Spleen (tissue), 11 donors: ENCODE measurements at regions not wholly inside any gene's neighbourhood (a gene's known extent, or its start where the extent isn't known, plus 50 kb on each side); places are given as distances from the start of the nearest gene placed in this dataset.

ENCODE experiments used
- DNase-seq: peaks from one replicate; pipeline ENCODE4 v3.0.0-alpha.2; 2020
- H3K27ac ChIP-seq, 8 donors: fragments of 200-600 bp; sonication (generic) in 7 of 8; 1 replicate in 4 of 8; 2 replicates in 4 of 8; pipeline versions ENCODE4 v1.5.0 to v1.8.0; 2016 to 2021; ENCODE audit warnings: inconsistent platforms in 4 of 8, mild to moderate bottlenecking in 4 of 8, moderate library complexity in 1 of 8
- H3K27me3 ChIP-seq, 7 donors: fragments of 200-600 bp; sonication (generic) in 6 of 7; replicated peaks in 1 of 7; 1 replicate in 4 of 7; 2 replicates in 3 of 7; pipeline versions ENCODE4 v1.5.0 to v1.8.0; 2016 to 2021; ENCODE audit warnings: inconsistent platforms in 3 of 7, mild to moderate bottlenecking in 1 of 7
- H3K36me3 ChIP-seq, 6 donors: fragments of 200-600 bp; sonication (generic) in 5 of 6; 1 replicate in 4 of 6; 2 replicates in 2 of 6; pipeline versions ENCODE4 v1.5.0 to v1.8.0; 2016 to 2021; ENCODE audit warnings: inconsistent platforms in 2 of 6
- H3K4me1 ChIP-seq, 6 donors: fragments of 200-600 bp; sonication (generic) in 5 of 6; 1 replicate in 3 of 6; 2 replicates in 3 of 6; pipeline versions ENCODE4 v1.5.0 to v1.8.0; 2016 to 2021; ENCODE audit warnings: inconsistent platforms in 3 of 6
- H3K4me3 ChIP-seq, 8 donors: fragments of 200-600 bp; sonication (generic) in 7 of 8; 1 replicate in 4 of 8; 2 replicates in 4 of 8; pipeline versions ENCODE4 v1.5.0 to v1.8.0; 2016 to 2021; ENCODE audit warnings: inconsistent platforms in 4 of 8, mild to moderate bottlenecking in 4 of 8, moderate library complexity in 2 of 8
- H3K9me3 ChIP-seq, 8 donors: fragments of 200-600 bp; sonication (generic) in 7 of 8; 1 replicate in 4 of 8; 2 replicates in 4 of 8; pipeline versions ENCODE4 v1.5.0 to v1.8.0; 2016 to 2021; ENCODE audit warnings: inconsistent platforms in 4 of 8
- POLR2A ChIP-seq, 3 donors: fragments of 450-650 bp; IDR thresholded peaks; one replicate each; pipeline ENCODE4 v1.5.1; 2017; ENCODE audit warnings: antibody characterized with exemption in 3 of 3, mild to moderate bottlenecking in 1 of 3
- POLR2AphosphoS5 ChIP-seq, 3 donors: sonication (generic); formaldehyde crosslinking; IDR thresholded peaks; one replicate each; pipeline ENCODE4 v1.5.1; 2017; ENCODE audit warnings: antibody characterized with exemption in 3 of 3
- WGBS, 5 donors: extraction: QIAGEN DNeasy Blood & Tissue Kit in 3 of 5; methylation state at CpG; one replicate each; pipeline versions ENCODE4 v1.1.5 to v1.1.7; 2013 to 2018; 5-methylcytosine and 5-hydroxymethylcytosine counted together
- intact Hi-C: fragments of 100-400 bp; cut with DNase I; formaldehyde crosslinking; loops from one replicate; pipeline ENCODE4 v1.15.0; 2023; ENCODE audit warnings: low total_unique reads
- TF ChIP-seq, protein P1 (sequence below), 11 experiments: fragments of 200-600 bp in 7 of 11; fragments of 450-650 bp in 4 of 11; sonication (generic) in 4 of 11; IDR thresholded peaks in 8 of 11; conservative IDR thresholded peaks in 3 of 11; 1 replicate in 7 of 11; 2 replicates in 4 of 11; pipeline versions ENCODE4 v1.4.0 to v1.8.0; 2016 to 2021; ENCODE audit warnings: antibody characterized with exemption in 11 of 11, inconsistent platforms in 4 of 11, mild to moderate bottlenecking in 1 of 11
- donor health status: healthy with polysubstance abuse.
- donor health status: DM: no; HTN: no; CAD: no; lungs with moderate emphysema.
- donor health status: DM: no; HTN: no; CAD: no.
- donor health status: Bipolar disorder and iron deficiency.
- donor health status: healthy.
- donor health status: DM: no; HTN: no; CAD: no.
- donor health status: DM: yes; HTN: yes; CAD: no.

DNA sequence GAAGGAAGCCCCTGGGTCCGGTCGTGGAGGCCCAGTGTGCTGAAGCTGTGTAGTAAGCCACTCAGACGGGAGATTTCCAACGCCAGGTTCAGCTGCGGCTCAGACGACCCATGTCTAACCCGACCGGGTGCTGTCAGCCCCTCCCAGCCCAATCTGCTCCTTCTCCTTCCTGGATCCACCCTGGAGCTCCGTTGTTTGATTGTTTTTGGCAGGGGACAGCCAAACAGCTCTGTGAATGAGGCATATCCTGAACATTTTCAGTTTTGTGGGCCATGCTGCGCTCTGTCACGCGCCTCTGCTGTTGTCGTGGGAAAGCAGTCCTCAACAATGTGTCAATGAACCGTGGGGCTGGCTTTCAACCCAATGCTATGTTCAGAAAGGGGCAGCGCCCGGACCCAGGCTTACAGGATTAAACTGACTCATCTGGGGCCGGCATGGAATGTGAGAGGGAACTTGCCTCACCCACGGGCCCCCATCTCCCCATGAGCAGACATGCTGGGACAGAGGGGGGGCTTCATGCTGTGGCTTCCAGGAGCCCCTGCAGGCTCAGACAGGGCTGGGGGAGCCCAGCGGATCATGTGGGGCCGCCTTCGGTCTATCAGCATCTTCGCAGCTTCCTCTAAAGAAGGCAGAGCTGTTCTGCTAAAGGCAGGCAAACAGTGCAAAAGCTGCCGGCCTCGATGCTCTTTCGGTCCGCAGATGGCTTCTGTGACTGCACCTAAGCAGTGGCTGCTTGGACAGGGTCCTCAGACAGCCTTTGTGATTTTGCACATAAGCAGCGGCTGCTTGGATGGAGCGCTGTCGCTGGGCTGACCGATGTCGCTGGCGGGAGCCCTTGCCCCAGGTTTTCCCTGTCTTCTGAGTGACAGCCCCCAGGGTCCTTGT, 101.7 kb downstream of the RIPK4 start:
- intact Hi-C loops: no loop called here
- DNase-seq: peak; percentile 62
- Histone ChIP-seq H3K27me3 (peaks cover 0 to 66% (median 0%) of the 10 kb centered on the region in 7 donors), H3K4me3 (no peak overlapping the region), H3K36me3 (no peaks in the 10 kb centered on the region), H3K27ac (no peak overlapping the region), H3K9me3 (no peaks in the 10 kb centered on the region), H3K4me1 (peaks cover 0 to 5% (median 0%) of the 10 kb centered on the region in 6 donors)
- 73 to 84% (median 78%) methylated on average over 23 to 32 of the region's 32 CpGs for WGBS, 5 donors
- TF ChIP-seq POLR2AphosphoS5 (IDR thresholded peaks at IDR 0.05) (no peak), POLR2A (IDR thresholded peaks at IDR 0.05) (no peak)
- TF ChIP-seq, protein P1, sequence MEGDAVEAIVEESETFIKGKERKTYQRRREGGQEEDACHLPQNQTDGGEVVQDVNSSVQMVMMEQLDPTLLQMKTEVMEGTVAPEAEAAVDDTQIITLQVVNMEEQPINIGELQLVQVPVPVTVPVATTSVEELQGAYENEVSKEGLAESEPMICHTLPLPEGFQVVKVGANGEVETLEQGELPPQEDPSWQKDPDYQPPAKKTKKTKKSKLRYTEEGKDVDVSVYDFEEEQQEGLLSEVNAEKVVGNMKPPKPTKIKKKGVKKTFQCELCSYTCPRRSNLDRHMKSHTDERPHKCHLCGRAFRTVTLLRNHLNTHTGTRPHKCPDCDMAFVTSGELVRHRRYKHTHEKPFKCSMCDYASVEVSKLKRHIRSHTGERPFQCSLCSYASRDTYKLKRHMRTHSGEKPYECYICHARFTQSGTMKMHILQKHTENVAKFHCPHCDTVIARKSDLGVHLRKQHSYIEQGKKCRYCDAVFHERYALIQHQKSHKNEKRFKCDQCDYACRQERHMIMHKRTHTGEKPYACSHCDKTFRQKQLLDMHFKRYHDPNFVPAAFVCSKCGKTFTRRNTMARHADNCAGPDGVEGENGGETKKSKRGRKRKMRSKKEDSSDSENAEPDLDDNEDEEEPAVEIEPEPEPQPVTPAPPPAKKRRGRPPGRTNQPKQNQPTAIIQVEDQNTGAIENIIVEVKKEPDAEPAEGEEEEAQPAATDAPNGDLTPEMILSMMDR (IDR thresholded peaks at IDR 0.05 in 8 of 11, conservative IDR thresholded peaks at IDR 0.05 in 3 of 11): no peak

DNA sequence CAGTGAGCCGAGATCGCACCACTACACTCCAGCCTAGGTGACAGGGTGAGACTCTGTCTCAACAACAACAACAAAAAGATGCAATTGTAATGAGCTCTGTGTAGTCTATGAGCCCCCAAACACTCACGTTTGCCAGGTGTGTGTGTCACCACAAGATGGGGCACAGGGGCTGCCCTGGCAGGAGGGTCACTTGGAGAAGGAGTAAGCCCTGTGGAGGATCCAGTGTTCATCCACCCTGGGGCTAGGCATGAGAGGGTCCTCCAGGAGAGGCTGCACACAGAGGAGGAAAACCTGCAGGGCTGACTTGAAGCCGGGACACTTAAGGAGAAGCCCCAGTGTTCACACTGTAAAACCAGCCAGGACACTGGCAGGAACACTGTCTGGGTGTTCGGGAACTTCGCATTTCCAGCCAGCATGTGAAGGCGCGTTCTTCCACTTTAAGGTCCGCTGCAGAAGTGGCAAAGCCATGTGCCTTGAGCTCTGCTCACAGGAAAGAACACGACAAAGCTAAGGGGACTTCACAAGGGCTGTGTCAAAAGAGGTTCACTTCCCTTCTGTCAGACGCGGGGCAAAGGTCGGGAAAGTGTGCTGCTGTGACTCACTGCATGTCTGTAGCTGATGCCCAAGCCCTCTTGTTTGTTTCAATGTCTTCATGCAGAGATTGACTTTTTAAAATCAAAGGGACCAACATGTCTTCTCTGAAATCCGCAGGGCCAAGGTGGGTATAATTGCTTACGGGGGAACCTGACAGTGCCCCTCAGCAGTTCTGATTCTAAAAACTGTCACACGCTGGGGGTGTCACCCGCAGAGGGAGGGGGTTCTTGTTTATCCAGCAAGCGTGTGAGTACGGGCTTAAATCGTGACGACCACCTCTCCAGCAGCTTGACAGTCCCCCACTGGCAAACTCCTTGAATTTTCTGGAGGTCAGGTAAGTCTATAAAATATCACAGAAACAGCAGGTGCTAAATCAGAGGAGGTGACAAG, 102.8 kb downstream of the RIPK4 start:
- peak; percentile 60 for DNase-seq
- no peaks in the 10 kb centered on the region for H3K9me3 ChIP-seq
- H3K36me3 ChIP-seq: no peaks in the 10 kb centered on the region
- H3K4me3 ChIP-seq: no peak overlapping the region
- peaks cover 0 to 67% (median 0%) of the 10 kb centered on the region in 7 donors for H3K27me3 ChIP-seq
- WGBS, 5 donors: 67 to 79% (median 73%) methylated on average over 21 of the region's 21 CpGs
- TF ChIP-seq, protein P1 (IDR thresholded peaks at IDR 0.05 in 8 of 11, conservative IDR thresholded peaks at IDR 0.05 in 3 of 11): no peak
- TF ChIP-seq POLR2AphosphoS5 (IDR thresholded peaks at IDR 0.05) (no peak), POLR2A (IDR thresholded peaks at IDR 0.05) (no peak)
- H3K27ac ChIP-seq: no peak overlapping the region
- intact Hi-C loops: no loop called here
- H3K4me1 ChIP-seq: peaks cover 0 to 5% (median 0%) of the 10 kb centered on the region in 6 donors

- H3K27ac ChIP-seq: no peak overlapping the region
- no peaks in the 10 kb centered on the region for H3K36me3 ChIP-seq
- peaks cover 0 to 5% (median 0%) of the 10 kb centered on the region in 6 donors for H3K4me1 ChIP-seq
- intact Hi-C loops: no loop called here
- H3K4me3 ChIP-seq: no peak overlapping the region
- peaks cover 0 to 61% (median 0%) of the 10 kb centered on the region in 7 donors for H3K27me3 ChIP-seq
- TF ChIP-seq POLR2A (IDR thresholded peaks at IDR 0.05) (no peak), POLR2AphosphoS5 (IDR thresholded peaks at IDR 0.05) (no peak)
- TF ChIP-seq, protein P1 (IDR thresholded peaks at IDR 0.05 in 8 of 11, conservative IDR thresholded peaks at IDR 0.05 in 3 of 11): no peak
- no peaks in the 10 kb centered on the region for H3K9me3 ChIP-seq
- DNase-seq: peak; percentile 51
- 84 to 95% (median 92%) methylated on average over 9 of the region's 9 CpGs for WGBS, 5 donors
Observed at GRCh38 chr21:41662761-41663160, 104.1 kb downstream of the RIPK4 start.
